PC-9 (cell line): ENCODE measurements at regions not wholly inside any gene's neighbourhood (a gene's known extent, or its start where the extent isn't known, plus 50 kb on each side); places are given as distances from the start of the nearest gene placed in this dataset.
"Not testable (repeated sequence)": the region's sequence is repeated elsewhere in the genome, so short reads cannot be mapped to it uniquely, and the experiment has no call there.

Experiments
- BruUV-seq: library from RNA; stranded (reverse); fragments of 400-500 nt; replicated peaks from 2 replicates; lab custom pipeline; 2021; lab: Mats Ljungman, UMichigan
- CTCF ChIA-PET: fragments of 300-600 bp; sonication (Branson Sonifier 250); formaldehyde crosslinking; loops from one replicate; lab custom pipeline; 2022; ENCODE audit warnings: antibody characterized with exemption; lab: Charles Lee
- POLR2A ChIA-PET: fragments of 300-600 bp; sonication (Branson Sonifier 250); formaldehyde crosslinking; loops from one replicate; lab custom pipeline; 2022; ENCODE audit warnings: antibody characterized with exemption; ENCODE audit not compliant: unreplicated experiment; lab: Charles Lee
- DNase-seq, 2 experiments: peaks; one replicate each; pipeline versions ENCODE4 v3.0.0 to v3.0.0-alpha.2; 2015 to 2022; ENCODE audit warnings: mixed read lengths in 1 of 2
- H2AFZ ChIP-seq: fragments of 200-600 bp; sonication (generic); 2 replicates; pipeline ENCODE4 v1.8.1; 2017; ENCODE audit warnings: antibody characterized with exemption
- H3F3A ChIP-seq: fragments of 200-600 bp; sonication (generic); 2 replicates; pipeline ENCODE4 v1.8.1; 2017; ENCODE audit warnings: antibody characterized with exemption, mild to moderate bottlenecking, low read depth; ENCODE audit not compliant: insufficient read depth
- H3K27ac ChIP-seq: fragments of 200-600 bp; sonication (generic); 2 replicates; pipeline ENCODE4 v1.6.1; 2016; ENCODE audit warnings: mixed run types
- H3K27me3 ChIP-seq: fragments of 200-600 bp; sonication (generic); 2 replicates; pipeline ENCODE4 v1.6.1; 2016; ENCODE audit warnings: low read depth, mixed run types; ENCODE audit not compliant: insufficient read depth
- H3K36me3 ChIP-seq: fragments of 200-600 bp; sonication (generic); 2 replicates; pipeline ENCODE4 v1.6.1; 2016; ENCODE audit warnings: low read depth, mixed run types
- H3K4me1 ChIP-seq: fragments of 200-600 bp; sonication (generic); replicated peaks from 2 replicates; pipeline ENCODE4 v1.6.1; 2016; ENCODE audit warnings: mixed run types; ENCODE audit not compliant: insufficient read depth
- H3K4me2 ChIP-seq: fragments of 200-600 bp; sonication (generic); 2 replicates; pipeline ENCODE4 v1.6.1; 2017; ENCODE audit warnings: mixed run types
- H3K4me3 ChIP-seq: fragments of 200-600 bp; sonication (generic); 2 replicates; pipeline ENCODE4 v1.6.1; 2016; ENCODE audit warnings: mixed run types
- H3K79me2 ChIP-seq: fragments of 200-600 bp; sonication (generic); 2 replicates; pipeline ENCODE4 v1.6.1; 2017; ENCODE audit warnings: low read depth, mixed run types
- H3K9me2 ChIP-seq: fragments of 200-600 bp; sonication (generic); 2 replicates; pipeline ENCODE4 v1.8.1; 2017; ENCODE audit warnings: mild to moderate bottlenecking; ENCODE audit not compliant: insufficient read depth
- H3K9me3 ChIP-seq: fragments of 200-600 bp; sonication (generic); 2 replicates; pipeline ENCODE4 v1.8.1; 2016; ENCODE audit warnings: low read depth; ENCODE audit not compliant: insufficient read depth
- H4K20me1 ChIP-seq: fragments of 200-600 bp; sonication (generic); 2 replicates; pipeline ENCODE4 v1.8.1; 2017; ENCODE audit not compliant: insufficient read depth
- EZH2 ChIP-seq: fragments of 200-600 bp; sonication (generic); IDR thresholded peaks from 2 replicates; pipeline ENCODE4 v1.8.0; 2017; ENCODE audit warnings: antibody characterized with exemption, low read depth
- intact Hi-C: fragments of 100-400 bp; cut with micrococcal nuclease; formaldehyde crosslinking; loops from one replicate; pipeline ENCODE4 v1.10.0; 2022; ENCODE audit not compliant: unreplicated experiment
- TF ChIP-seq, protein P1 (sequence below): fragments of 200-600 bp; sonication (generic); conservative IDR thresholded peaks from 2 replicates; pipeline ENCODE4 v1.6.1; 2017; ENCODE audit warnings: mixed run types, antibody characterized with exemption, mild to moderate bottlenecking, moderate library complexity

DNA sequence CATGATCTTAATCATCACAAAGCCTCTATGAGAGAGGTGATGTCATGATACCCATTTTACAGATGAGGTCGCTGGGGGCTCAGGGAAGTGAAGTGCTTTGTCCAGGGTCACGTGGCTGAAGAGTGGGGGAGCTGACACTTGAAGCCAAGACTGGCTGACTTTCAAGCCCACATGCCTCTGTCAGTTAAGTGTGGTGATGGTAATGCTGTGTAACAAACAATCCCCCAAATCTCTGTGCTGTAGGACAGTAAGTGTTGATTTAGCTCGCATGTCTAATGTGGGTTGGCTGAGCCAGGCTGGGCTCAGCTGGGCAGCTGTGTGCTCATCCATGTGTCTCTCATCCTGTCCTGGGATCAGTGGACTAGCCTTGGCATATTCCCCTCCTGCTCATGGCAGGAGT, 87.1 kb upstream of the GRK3 start:
- TF ChIP-seq, protein P1, sequence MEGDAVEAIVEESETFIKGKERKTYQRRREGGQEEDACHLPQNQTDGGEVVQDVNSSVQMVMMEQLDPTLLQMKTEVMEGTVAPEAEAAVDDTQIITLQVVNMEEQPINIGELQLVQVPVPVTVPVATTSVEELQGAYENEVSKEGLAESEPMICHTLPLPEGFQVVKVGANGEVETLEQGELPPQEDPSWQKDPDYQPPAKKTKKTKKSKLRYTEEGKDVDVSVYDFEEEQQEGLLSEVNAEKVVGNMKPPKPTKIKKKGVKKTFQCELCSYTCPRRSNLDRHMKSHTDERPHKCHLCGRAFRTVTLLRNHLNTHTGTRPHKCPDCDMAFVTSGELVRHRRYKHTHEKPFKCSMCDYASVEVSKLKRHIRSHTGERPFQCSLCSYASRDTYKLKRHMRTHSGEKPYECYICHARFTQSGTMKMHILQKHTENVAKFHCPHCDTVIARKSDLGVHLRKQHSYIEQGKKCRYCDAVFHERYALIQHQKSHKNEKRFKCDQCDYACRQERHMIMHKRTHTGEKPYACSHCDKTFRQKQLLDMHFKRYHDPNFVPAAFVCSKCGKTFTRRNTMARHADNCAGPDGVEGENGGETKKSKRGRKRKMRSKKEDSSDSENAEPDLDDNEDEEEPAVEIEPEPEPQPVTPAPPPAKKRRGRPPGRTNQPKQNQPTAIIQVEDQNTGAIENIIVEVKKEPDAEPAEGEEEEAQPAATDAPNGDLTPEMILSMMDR: no peak
- TF ChIP-seq EZH2: no peak
- H2AFZ ChIP-seq: no peak overlapping the region
- H3K27me3 ChIP-seq: peaks cover 82% of the 10 kb centered on the region
- no peaks in the 10 kb centered on the region for H3K9me3 ChIP-seq
- DNase-seq: no peak
- H3K9me2 ChIP-seq: no peaks in the 10 kb centered on the region
- no peaks in the 10 kb centered on the region for H3F3A ChIP-seq
- H3K36me3 ChIP-seq: no peaks in the 10 kb centered on the region
- H3K4me3 ChIP-seq: no peak overlapping the region
- H3K4me1 ChIP-seq: no peaks in the 10 kb centered on the region
- no peaks in the 10 kb centered on the region for H4K20me1 ChIP-seq
- no peak overlapping the region for H3K27ac ChIP-seq
- POLR2A ChIA-PET: no interaction called here
- intact Hi-C loops: no loop called here
- no peaks in the 10 kb centered on the region for H3K79me2 ChIP-seq
- CTCF ChIA-PET: no interaction called here
- no TSS peak for BruUV-seq
- no peak overlapping the region for H3K4me2 ChIP-seq

- no peak overlapping the region for H3K4me3 ChIP-seq
- no peaks in the 10 kb centered on the region for H3K79me2 ChIP-seq
- H3K4me1 ChIP-seq: no peaks in the 10 kb centered on the region
- H3K4me2 ChIP-seq: no peak overlapping the region
- no peak for DNase-seq
- no peaks in the 10 kb centered on the region for H3F3A ChIP-seq
- ChIA-PET CTCF (no interaction called here), POLR2A (no interaction called here)
- intact Hi-C loops: no loop called here
- no peak overlapping the region for H3K27ac ChIP-seq
- no peak overlapping the region for H2AFZ ChIP-seq
- no peaks in the 10 kb centered on the region for H3K9me2 ChIP-seq
- H3K27me3 ChIP-seq: peaks cover 80% of the 10 kb centered on the region
- H3K9me3 ChIP-seq: no peaks in the 10 kb centered on the region
- H4K20me1 ChIP-seq: no peaks in the 10 kb centered on the region
- no peaks in the 10 kb centered on the region for H3K36me3 ChIP-seq
- no peak for TF ChIP-seq EZH2
- TF ChIP-seq, protein P1: no peak
- BruUV-seq: no TSS peak
These were observed 86.4 kb upstream of the GRK3 start for GRCh38 chr22:25478111-25478510.

DNA sequence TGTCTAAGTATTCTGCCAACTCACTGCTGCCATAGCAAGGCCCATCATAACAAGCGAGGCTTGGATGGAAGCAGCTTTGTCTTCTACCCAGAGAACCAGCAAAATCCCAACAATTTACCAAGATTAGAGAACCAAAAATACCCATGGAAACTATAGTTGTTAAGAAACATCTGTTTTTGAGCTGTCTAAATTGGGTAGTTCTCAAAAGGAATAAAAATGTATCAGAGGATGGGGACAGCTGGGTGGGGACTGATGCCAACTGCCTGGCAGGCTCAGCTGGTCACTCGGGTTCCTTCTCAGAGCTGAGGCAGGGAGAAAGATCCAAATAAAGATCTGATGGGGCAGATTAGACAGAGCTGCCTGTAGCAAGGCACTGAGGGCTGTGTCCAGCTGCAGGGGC, 85.9 kb upstream of the GRK3 start:
- intact Hi-C loops: no loop called here
- DNase-seq: no peak
- Histone ChIP-seq H3K4me3 (no peak overlapping the region), H2AFZ (no peak overlapping the region), H3K27ac (no peak overlapping the region), H3K27me3 (peaks cover 80% of the 10 kb centered on the region), H3K4me1 (no peaks in the 10 kb centered on the region), H3F3A (no peaks in the 10 kb centered on the region), H3K9me3 (no peaks in the 10 kb centered on the region), H4K20me1 (no peaks in the 10 kb centered on the region), H3K4me2 (no peak overlapping the region), H3K9me2 (no peaks in the 10 kb centered on the region), H3K36me3 (no peaks in the 10 kb centered on the region), H3K79me2 (no peaks in the 10 kb centered on the region)
- BruUV-seq: no TSS peak
- TF ChIP-seq, protein P1: no peak
- TF ChIP-seq EZH2: no peak
- ChIA-PET CTCF (no interaction called here), POLR2A (no interaction called here)

DNA sequence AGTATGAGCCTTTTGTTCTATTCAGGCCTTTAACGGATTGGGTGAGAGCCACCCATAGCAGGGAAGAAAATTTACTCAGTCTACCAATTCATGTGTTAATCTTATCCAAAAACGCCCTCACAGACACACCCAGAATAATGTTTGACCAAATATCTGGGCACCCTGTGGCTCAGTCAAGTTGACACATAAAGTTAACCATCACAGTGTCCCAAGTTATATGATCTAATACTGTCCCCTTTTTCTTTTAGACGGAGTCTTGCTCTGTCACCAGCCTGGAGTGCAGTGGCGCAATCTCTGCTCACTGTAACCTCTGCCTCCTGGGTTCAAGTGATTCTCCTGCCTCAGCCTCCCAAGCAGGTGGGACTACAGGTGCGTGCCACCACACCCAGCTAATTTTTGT, 83.6 kb upstream of the GRK3 start:
- H3K4me2 ChIP-seq, H3K9me3 ChIP-seq, H2AFZ ChIP-seq, BruUV-seq, H4K20me1 ChIP-seq, H3K79me2 ChIP-seq, H3K36me3 ChIP-seq, H3F3A ChIP-seq, intact Hi-C loops, H3K4me3 ChIP-seq, H3K9me2 ChIP-seq, POLR2A ChIA-PET, H3K27ac ChIP-seq, CTCF ChIA-PET, H3K4me1 ChIP-seq, DNase-seq: not testable (repeated sequence)
- peaks cover 59% of the 10 kb centered on the region for H3K27me3 ChIP-seq
